22Rv1 (cell line): ENCODE measurements at regions not wholly inside any gene's neighbourhood (a gene's known extent, or its start where the extent isn't known, plus 50 kb on each side); places are given as distances from the start of the nearest gene placed in this dataset.
"Not testable (repeated sequence)": the region's sequence is repeated elsewhere in the genome, so short reads cannot be mapped to it uniquely, and the experiment has no call there.

Source experiments
- ZFX ChIP-seq: fragments of 450-650 bp; IDR thresholded peaks from 2 replicates; pipeline ENCODE4 v1.6.1; 2017; ENCODE audit warnings: antibody characterized with exemption, borderline replicate concordance
- TF ChIP-seq, protein P1 (sequence below): fragments of 450-650 bp; IDR thresholded peaks from 2 replicates; pipeline ENCODE4 v1.5.1; 2017; ENCODE audit warnings: mild to moderate bottlenecking

- TF ChIP-seq, protein P1, sequence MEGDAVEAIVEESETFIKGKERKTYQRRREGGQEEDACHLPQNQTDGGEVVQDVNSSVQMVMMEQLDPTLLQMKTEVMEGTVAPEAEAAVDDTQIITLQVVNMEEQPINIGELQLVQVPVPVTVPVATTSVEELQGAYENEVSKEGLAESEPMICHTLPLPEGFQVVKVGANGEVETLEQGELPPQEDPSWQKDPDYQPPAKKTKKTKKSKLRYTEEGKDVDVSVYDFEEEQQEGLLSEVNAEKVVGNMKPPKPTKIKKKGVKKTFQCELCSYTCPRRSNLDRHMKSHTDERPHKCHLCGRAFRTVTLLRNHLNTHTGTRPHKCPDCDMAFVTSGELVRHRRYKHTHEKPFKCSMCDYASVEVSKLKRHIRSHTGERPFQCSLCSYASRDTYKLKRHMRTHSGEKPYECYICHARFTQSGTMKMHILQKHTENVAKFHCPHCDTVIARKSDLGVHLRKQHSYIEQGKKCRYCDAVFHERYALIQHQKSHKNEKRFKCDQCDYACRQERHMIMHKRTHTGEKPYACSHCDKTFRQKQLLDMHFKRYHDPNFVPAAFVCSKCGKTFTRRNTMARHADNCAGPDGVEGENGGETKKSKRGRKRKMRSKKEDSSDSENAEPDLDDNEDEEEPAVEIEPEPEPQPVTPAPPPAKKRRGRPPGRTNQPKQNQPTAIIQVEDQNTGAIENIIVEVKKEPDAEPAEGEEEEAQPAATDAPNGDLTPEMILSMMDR = not testable (repeated sequence)
- TF ChIP-seq ZFX = not testable (repeated sequence)
Measured at GRCh38 chr20:48018851-48019250, 233.6 kb upstream of the SULF2 start.
